SK-N-MC (cell line): ENCODE measurements at regions not wholly inside any gene's neighbourhood (a gene's known extent, or its start where the extent isn't known, plus 50 kb on each side); places are given as distances from the start of the nearest gene placed in this dataset.

Experiments
- EZH2 ChIP-seq: fragments of 200-600 bp; sonication (generic); IDR thresholded peaks from one replicate; pipeline ENCODE4 v1.6.1; 2017; ENCODE audit warnings: antibody characterized with exemption
- FOXP2 ChIP-seq: optimal IDR thresholded peaks from 2 replicates; pipeline ENCODE3; 2011; ENCODE audit warnings: mild to moderate bottlenecking, moderate library complexity; ENCODE audit not compliant: insufficient read depth; ENCODE audit errors: extremely low read length, control extremely low read depth
- POLR2AphosphoS5 ChIP-seq: IDR thresholded peaks from 2 replicates; pipeline ENCODE4 v1.6.1; 2012; ENCODE audit warnings: mild to moderate bottlenecking, low read depth, low read length, borderline replicate concordance

- TF ChIP-seq EZH2 (no peak), POLR2AphosphoS5 (no peak), FOXP2 (no peak)
These were observed 197.4 kb upstream of the MAP3K1 start for GRCh38 chr5:56617998-56618397.
